ENCODE measurements at regions not wholly inside any gene's neighbourhood (a gene's known extent, or its start where the extent isn't known, plus 50 kb on each side); places are given as distances from the start of the nearest gene placed in this dataset.

GRCh38 chr10:78892338-78893176 lies 176.2 kb upstream of the ZMIZ1 start:
- H3K9me3 Mint-ChIP-seq = no peaks in the 10 kb centered on the region
- ATAC-seq (no peak), DNase-seq (ENCODE audit: low spot score in 2 of 2) (peak in 1 of 2 donors; percentile 34)
- H3K4me3 Mint-ChIP-seq = no peak overlapping the region
- H3K4me1 Mint-ChIP-seq = no peaks in the 10 kb centered on the region
- H3K36me3 Mint-ChIP-seq = no peaks in the 10 kb centered on the region
- no peak overlapping the region for H3K27ac Mint-ChIP-seq

DNA sequence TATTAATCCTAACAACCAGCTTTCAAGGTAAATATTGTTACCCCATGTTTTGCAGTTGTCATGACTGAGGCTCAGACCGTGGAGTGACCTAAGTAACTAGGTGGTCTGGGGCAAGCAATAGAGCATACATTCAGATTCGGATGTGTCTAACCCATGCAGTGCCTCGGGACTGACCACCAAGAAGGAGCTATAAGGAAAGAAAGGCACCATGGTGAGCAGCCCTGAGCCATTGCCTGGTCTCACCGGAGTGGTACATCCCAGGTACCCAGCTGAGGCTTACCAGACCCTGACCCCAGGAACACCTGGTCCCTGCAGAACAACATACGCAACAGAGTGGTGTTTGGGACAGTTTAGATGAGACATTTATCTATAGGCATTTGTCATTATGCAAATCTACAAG lies 175.5 kb upstream of the ZMIZ1 start:
- DNase-seq (ENCODE audit: low spot score in 2 of 2) (no peak), ATAC-seq (no peak)
- Mint-ChIP-seq H3K27ac (no peak overlapping the region), H3K4me1 (no peaks in the 10 kb centered on the region), H3K4me3 (no peak overlapping the region), H3K36me3 (no peaks in the 10 kb centered on the region), H3K9me3 (no peaks in the 10 kb centered on the region)

GRCh38 chr10:78894089-78894840 lies 174.5 kb upstream of the ZMIZ1 start:
- ATAC-seq = no peak
- H3K9me3 Mint-ChIP-seq = no peaks in the 10 kb centered on the region
- DNase-seq (ENCODE audit: low spot score in 2 of 2) = peak in 1 of 2 donors; percentile 34
- no peaks in the 10 kb centered on the region for H3K36me3 Mint-ChIP-seq
- no peak overlapping the region for H3K4me3 Mint-ChIP-seq
- peak overlapping the region; percentile 15 for H3K27ac Mint-ChIP-seq
- H3K4me1 Mint-ChIP-seq = no peaks in the 10 kb centered on the region

GRCh38 chr10:78894841-78895195 lies 173.9 kb upstream of the ZMIZ1 start:
- Mint-ChIP-seq H3K27ac (no peak overlapping the region), H3K36me3 (no peaks in the 10 kb centered on the region), H3K4me3 (no peak overlapping the region)

DNA sequence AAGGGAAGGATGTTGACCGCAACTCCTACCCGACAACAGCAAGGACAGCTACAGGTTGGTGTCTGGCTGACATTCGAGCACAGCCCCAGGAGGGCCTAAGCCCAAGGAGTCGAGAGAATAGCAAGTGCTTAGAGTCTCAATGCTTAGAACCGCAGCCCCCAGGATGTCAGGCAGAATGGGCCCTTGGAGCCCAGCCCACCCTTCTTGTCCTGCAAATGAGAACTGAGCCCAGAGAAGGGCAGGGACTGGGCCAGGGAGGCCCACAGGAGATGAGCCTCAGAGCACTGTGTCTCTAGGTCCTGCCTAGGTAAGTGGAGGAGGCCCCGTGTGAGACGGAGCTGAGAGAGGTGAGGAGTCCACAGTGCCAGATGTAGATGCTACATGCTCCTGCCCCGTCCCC lies 173.3 kb upstream of the ZMIZ1 start:
- H3K9me3 Mint-ChIP-seq = no peaks in the 10 kb centered on the region
- H3K4me3 Mint-ChIP-seq = no peak overlapping the region
- H3K4me1 Mint-ChIP-seq = no peaks in the 10 kb centered on the region
- ATAC-seq = no peak
- no peak overlapping the region for H3K27ac Mint-ChIP-seq
- DNase-seq (ENCODE audit: low spot score in 2 of 2) = peak in 1 of 2 donors; percentile 32
- H3K36me3 Mint-ChIP-seq = no peaks in the 10 kb centered on the region

More at GRCh38 chr10:78894841-78895195, 173.9 kb upstream of the ZMIZ1 start:
- Mint-ChIP-seq H3K4me1 (no peaks in the 10 kb centered on the region), H3K9me3 (no peaks in the 10 kb centered on the region)
- no peak for ATAC-seq
- DNase-seq (ENCODE audit: low spot score in 2 of 2) = peak in 1 of 2 donors; percentile 22

GRCh38 chr10:78896159-78896928 lies 172.4 kb upstream of the ZMIZ1 start:
- Mint-ChIP-seq H3K27ac (no peak overlapping the region), H3K9me3 (no peaks in the 10 kb centered on the region), H3K4me1 (no peaks in the 10 kb centered on the region), H3K36me3 (no peaks in the 10 kb centered on the region), H3K4me3 (no peak overlapping the region)
- DNase-seq (ENCODE audit: low spot score in 2 of 2) = peak in 1 of 2 donors; percentile 40
- ATAC-seq = no peak

DNA sequence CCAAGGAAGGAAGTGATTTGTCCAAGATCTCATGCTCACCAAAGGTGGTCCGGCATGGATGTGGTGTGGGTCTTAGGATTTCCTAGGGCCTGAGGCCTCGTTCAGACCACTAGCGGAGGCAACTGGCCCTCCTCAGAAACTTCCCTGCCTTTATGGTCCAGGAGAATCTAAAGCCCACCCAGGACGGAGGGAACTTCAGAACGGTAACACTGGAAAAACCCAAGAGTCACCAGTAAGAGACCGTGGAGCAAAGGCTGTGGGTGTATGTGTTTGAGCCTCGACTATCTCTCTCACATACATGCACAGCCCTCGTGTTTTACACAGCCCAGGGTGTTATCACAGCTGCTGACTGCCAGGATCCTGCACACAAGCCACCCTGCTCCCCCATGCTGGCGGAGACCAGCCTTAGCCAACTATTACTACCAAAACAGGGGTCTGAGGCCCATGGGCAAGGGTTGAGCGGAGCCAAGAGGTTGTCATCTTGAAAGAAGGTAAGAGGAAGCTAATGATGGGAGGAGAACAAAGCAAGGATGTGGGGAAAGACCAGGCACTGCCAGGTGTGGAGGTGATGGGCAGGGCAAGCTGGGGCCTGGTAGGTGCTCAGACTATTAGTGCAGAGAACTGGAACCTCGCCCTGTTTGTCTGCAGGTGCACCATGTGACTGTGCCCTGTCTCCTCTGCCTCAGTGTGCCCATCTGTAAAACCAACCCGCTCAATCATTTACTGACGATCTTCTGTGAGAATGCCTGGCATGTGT lies 170.2 kb upstream of the ZMIZ1 start:
- Mint-ChIP-seq H3K4me3 (no peak overlapping the region), H3K4me1 (no peaks in the 10 kb centered on the region), H3K36me3 (no peaks in the 10 kb centered on the region), H3K27ac (no peak overlapping the region), H3K9me3 (no peaks in the 10 kb centered on the region)
- peak in 1 of 2 donors; percentile 15 for DNase-seq (ENCODE audit: low spot score in 2 of 2)
- no peak for ATAC-seq

DNA sequence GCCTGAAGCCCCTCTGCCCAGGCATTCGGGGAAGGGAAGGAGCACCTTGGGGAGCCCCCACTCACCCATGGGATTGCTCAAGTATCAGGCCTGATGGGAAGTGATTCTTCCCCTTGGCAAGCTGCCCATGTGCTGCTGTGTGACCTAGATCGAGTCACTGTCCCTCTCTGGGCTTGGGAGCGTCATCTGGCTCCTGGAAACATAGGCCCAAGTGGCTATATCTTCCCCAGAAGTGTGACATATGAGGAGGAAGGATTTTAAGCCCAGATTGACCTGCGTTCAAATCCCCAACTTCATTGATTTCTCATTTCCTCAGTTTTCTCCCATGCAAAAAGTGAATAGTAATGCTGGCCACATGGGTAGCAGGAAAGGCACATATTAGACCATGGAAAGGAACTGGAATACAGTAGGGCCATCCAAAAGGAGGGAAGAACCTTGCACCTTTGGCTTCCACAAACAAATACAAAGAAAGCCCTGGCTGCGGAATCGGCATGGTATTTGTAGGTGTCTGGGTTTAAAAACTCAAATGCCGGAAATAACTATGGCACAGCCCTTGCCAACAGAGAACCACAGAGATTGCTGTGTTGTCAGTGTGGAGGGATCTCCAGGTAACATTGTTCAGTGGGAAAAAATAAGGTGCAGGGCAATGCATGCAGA lies 169.5 kb upstream of the ZMIZ1 start:
- H3K4me3 Mint-ChIP-seq = no peak overlapping the region
- H3K4me1 Mint-ChIP-seq = no peaks in the 10 kb centered on the region
- H3K9me3 Mint-ChIP-seq = no peaks in the 10 kb centered on the region
- DNase-seq (ENCODE audit: low spot score in 2 of 2) = peak in 1 of 2 donors; percentile 28
- no peaks in the 10 kb centered on the region for H3K36me3 Mint-ChIP-seq
- no peak for ATAC-seq
- H3K27ac Mint-ChIP-seq = no peak overlapping the region

GRCh38 chr10:78899996-78900714 lies 168.6 kb upstream of the ZMIZ1 start:
- no peaks in the 10 kb centered on the region for H3K9me3 Mint-ChIP-seq

GRCh38 chr10:78900715-78901430 lies 167.9 kb upstream of the ZMIZ1 start:
- H3K9me3 Mint-ChIP-seq = no peaks in the 10 kb centered on the region
- peak in 1 of 2 donors; percentile 28 for DNase-seq (ENCODE audit: low spot score in 2 of 2)
- no peak overlapping the region for H3K27ac Mint-ChIP-seq
- no peaks in the 10 kb centered on the region for H3K4me1 Mint-ChIP-seq
- ATAC-seq = no peak
- H3K36me3 Mint-ChIP-seq = no peaks in the 10 kb centered on the region
- H3K4me3 Mint-ChIP-seq = no peak overlapping the region

More at GRCh38 chr10:78899996-78900714, 168.6 kb upstream of the ZMIZ1 start:
- Mint-ChIP-seq H3K27ac (no peak overlapping the region), H3K4me3 (no peak overlapping the region), H3K36me3 (no peaks in the 10 kb centered on the region), H3K4me1 (no peaks in the 10 kb centered on the region)
- peak in 1 of 2 donors; percentile 42 for DNase-seq (ENCODE audit: low spot score in 2 of 2)
- ATAC-seq = no peak

- H3K36me3 Mint-ChIP-seq = no peaks in the 10 kb centered on the region
- no peak for ATAC-seq
- H3K9me3 Mint-ChIP-seq = no peaks in the 10 kb centered on the region
- no peak for DNase-seq (ENCODE audit: low spot score in 2 of 2)
- no peak overlapping the region for H3K27ac Mint-ChIP-seq
- H3K4me3 Mint-ChIP-seq = no peak overlapping the region
- H3K4me1 Mint-ChIP-seq = no peaks in the 10 kb centered on the region
Measured at GRCh38 chr10:78901694-78902093, 167.1 kb upstream of the ZMIZ1 start.

DNA sequence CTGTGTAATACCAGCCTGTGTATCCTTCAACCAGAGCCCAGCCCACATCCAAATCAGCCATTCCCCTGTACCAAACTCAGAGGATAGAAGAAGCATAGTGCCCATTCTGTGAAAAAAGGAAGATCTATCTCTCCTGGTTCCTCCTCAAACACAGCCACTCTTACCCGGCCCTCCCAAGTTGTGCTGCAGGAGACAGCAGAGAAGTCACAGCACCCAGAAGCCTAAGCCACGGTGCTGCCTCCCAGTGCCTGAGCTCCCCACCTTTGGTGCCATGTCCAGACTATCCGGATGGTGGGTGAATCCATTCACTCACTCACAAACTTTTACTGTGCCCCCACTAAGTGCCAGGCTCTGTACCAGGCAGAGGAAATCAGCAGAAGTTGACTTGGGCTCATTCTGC lies 166.0 kb upstream of the ZMIZ1 start:
- DNase-seq (ENCODE audit: low spot score in 2 of 2) (peak in 1 of 2 donors; percentile 23), ATAC-seq (no peak)
- no peak overlapping the region for H3K4me3 Mint-ChIP-seq
- no peaks in the 10 kb centered on the region for H3K9me3 Mint-ChIP-seq
- H3K4me1 Mint-ChIP-seq = no peaks in the 10 kb centered on the region
- H3K36me3 Mint-ChIP-seq = no peaks in the 10 kb centered on the region
- H3K27ac Mint-ChIP-seq = no peak overlapping the region

DNA sequence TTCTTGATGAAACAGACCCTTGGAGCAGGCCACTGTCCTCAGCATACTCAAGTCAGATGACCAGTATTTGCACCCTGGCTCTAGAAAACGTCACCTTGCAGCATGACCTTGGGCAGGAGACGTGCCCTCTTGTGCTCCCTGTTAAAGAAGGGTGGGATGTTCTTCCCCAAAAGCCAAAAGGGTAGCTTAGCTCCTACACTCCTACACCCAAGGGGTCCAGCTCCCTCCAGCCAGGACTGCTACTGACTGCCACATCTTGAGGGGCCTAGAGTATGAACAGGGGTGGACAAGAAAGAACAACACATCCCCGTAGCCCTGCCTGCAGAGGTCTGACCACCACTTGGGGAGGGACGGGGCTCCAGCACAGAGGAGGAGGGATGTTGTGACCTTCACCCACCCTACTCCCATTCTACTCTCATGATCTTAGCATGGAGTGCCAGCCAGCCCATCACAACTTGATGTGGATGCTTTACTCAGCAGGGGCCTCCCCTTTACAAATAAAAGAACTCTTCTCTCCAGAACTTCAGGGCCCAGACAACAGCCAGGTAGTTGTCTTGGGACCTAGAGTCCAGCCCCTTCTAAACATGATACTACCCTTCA lies 165.3 kb upstream of the ZMIZ1 start:
- no peak overlapping the region for H3K4me3 Mint-ChIP-seq
- H3K27ac Mint-ChIP-seq = no peak overlapping the region
- H3K36me3 Mint-ChIP-seq = no peaks in the 10 kb centered on the region
- H3K9me3 Mint-ChIP-seq = no peaks in the 10 kb centered on the region
- ATAC-seq = no peak
- DNase-seq (ENCODE audit: low spot score in 2 of 2) = peak in 1 of 2 donors; percentile 20
- H3K4me1 Mint-ChIP-seq = no peaks in the 10 kb centered on the region
